Right renal pelvis (tissue), 4 donors: ENCODE measurements at regions not wholly inside any gene's neighbourhood (a gene's known extent, or its start where the extent isn't known, plus 50 kb on each side); places are given as distances from the start of the nearest gene placed in this dataset.
"Not testable (repeated sequence)": the region's sequence is repeated elsewhere in the genome, so short reads cannot be mapped to it uniquely, and the experiment has no call there.

Source experiments
- DNase-seq, 4 donors: peaks; one replicate each; pipeline ENCODE4 v3.0.0-alpha.2; 2013; ENCODE audit warnings: low read depth in 4 of 4, low spot score in 3 of 4, missing footprints in 1 of 4

- no peak for DNase-seq
These were observed 99.8 kb downstream of the ESM1 start for GRCh38 chr5:54885636-54886035.

GRCh38 chr5:54884195-54884536 lies 101.2 kb downstream of the ESM1 start:
- DNase-seq, result no peak

- DNase-seq, result peak in 2 of 4 donors; percentile 55 to 72
These were observed 101.8 kb downstream of the ESM1 start for GRCh38 chr5:54883374-54884194.

GRCh38 chr5:54882841-54883240 lies 102.6 kb downstream of the ESM1 start:
- no peak for DNase-seq

GRCh38 chr5:54882101-54882500 lies 103.3 kb downstream of the ESM1 start:
- no peak for DNase-seq

GRCh38 chr5:54881286-54882005 lies 103.9 kb downstream of the ESM1 start:
- DNase-seq, result no peak

- no peak for DNase-seq
These were observed 108.4 kb downstream of the ESM1 start for GRCh38 chr5:54876976-54877375.

GRCh38 chr5:54876556-54876955 lies 108.8 kb downstream of the ESM1 start:
- no peak for DNase-seq

- DNase-seq, result no peak
These were observed 110.9 kb downstream of the ESM1 start for GRCh38 chr5:54874337-54875021.

GRCh38 chr5:54873691-54874090 lies 111.7 kb downstream of the ESM1 start:
- DNase-seq, result no peak

- DNase-seq, result no peak
These were observed 112.6 kb downstream of the ESM1 start for GRCh38 chr5:54872810-54873209.

- no peak for DNase-seq
These were observed 115.1 kb downstream of the ESM1 start for GRCh38 chr5:54870271-54870670.

GRCh38 chr5:54869691-54870090 lies 115.7 kb downstream of the ESM1 start:
- DNase-seq, result no peak

GRCh38 chr5:54868511-54869483 lies 116.6 kb downstream of the ESM1 start:
- DNase-seq, result no peak

GRCh38 chr5:54867310-54867944 lies 118.0 kb downstream of the ESM1 start:
- peak in 1 of 4 donors; percentile 46 for DNase-seq

GRCh38 chr5:54864911-54865515 lies 120.4 kb downstream of the ESM1 start:
- DNase-seq, result not testable (repeated sequence)

- DNase-seq, result no peak
These were observed 123.4 kb downstream of the ESM1 start for GRCh38 chr5:54862036-54862435.

- no peak for DNase-seq
These were observed 124.0 kb downstream of the ESM1 start for GRCh38 chr5:54861212-54861894.

GRCh38 chr5:54860321-54860720 lies 125.1 kb downstream of the ESM1 start:
- no peak for DNase-seq
